ENCODE measurements at regions not wholly inside any gene's neighbourhood (a gene's known extent, or its start where the extent isn't known, plus 50 kb on each side); places are given as distances from the start of the nearest gene placed in this dataset.

DNA sequence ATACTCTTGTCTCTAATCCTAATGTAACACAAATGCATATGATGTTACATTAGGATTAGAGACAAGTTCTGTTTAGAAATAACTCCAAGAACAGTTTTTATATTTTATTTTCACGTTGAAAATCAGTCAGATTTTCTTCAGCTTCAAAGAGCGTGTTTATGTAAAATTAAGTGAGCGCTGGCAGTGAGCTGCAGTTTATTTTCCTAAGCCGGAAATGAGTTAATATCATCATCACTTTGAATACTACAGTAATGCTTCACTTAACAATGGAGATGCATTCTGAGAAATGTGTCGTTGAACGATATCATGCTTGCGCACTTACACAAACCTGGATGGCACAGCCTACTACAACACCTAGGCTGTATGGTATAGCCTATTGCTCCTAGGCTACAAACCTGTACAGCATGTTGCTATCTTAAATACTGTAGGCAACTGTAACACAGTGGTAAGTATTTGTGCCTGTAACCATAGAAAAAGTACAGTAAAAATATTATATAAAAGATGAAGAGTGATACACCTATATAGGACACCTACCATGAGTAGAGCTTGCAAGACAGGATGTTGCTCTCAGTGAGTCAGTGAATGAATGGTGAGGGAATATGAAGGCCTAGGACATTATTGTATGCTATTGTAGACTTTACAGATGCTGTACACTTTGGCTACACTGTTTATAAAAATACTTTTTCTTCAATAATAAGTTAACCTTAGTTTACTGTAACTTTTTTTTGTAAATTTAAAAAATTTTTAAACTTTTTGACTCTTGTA, 65.9 kb upstream of the C5orf46 start:
- TF ChIP-seq, protein P1, sequence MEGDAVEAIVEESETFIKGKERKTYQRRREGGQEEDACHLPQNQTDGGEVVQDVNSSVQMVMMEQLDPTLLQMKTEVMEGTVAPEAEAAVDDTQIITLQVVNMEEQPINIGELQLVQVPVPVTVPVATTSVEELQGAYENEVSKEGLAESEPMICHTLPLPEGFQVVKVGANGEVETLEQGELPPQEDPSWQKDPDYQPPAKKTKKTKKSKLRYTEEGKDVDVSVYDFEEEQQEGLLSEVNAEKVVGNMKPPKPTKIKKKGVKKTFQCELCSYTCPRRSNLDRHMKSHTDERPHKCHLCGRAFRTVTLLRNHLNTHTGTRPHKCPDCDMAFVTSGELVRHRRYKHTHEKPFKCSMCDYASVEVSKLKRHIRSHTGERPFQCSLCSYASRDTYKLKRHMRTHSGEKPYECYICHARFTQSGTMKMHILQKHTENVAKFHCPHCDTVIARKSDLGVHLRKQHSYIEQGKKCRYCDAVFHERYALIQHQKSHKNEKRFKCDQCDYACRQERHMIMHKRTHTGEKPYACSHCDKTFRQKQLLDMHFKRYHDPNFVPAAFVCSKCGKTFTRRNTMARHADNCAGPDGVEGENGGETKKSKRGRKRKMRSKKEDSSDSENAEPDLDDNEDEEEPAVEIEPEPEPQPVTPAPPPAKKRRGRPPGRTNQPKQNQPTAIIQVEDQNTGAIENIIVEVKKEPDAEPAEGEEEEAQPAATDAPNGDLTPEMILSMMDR (IDR thresholded peaks at IDR 0.05; ENCODE audit: insufficient read depth, low read length, severe bottlenecking) = no peak
- Histone ChIP-seq H3K27me3 (ENCODE audit: control insufficient read depth, insufficient read depth, low read length) (no peaks in the 10 kb centered on the region), H3K36me3 (ENCODE audit: control insufficient read depth, insufficient read depth, low read length) (no peaks in the 10 kb centered on the region), H3K4me3 (ENCODE audit: low read depth, low read length) (no peak overlapping the region)
- DNase-seq (ENCODE audit: low read depth) = peak; percentile 53
- no peak for FAIRE-seq

DNA sequence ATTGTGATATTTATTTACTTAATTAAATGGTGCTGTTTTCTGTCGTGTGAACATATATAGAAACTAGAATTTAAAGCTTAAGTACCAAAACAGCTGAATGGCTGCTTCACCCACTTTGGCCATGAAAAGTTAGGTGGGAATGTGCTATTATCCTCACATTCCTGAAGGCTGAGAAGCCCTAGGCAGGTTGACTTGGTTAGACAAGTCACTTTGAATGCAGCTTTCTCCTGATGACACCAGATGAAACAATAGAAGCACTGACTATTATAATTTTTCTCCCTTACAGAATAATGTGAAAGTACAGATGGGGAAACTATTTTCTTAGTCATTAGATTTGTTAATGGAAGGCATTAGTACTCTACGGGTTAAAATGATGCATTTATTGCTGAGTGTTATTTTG, 65.1 kb upstream of the C5orf46 start:
- H3K4me3 ChIP-seq (ENCODE audit: low read depth, low read length) = no peak overlapping the region
- TF ChIP-seq, protein P1 (IDR thresholded peaks at IDR 0.05; ENCODE audit: insufficient read depth, low read length, severe bottlenecking) = no peak
- DNase-seq (ENCODE audit: low read depth) = peak; percentile 56
- no peak for FAIRE-seq
- no peaks in the 10 kb centered on the region for H3K36me3 ChIP-seq (ENCODE audit: control insufficient read depth, insufficient read depth, low read length)
- H3K27me3 ChIP-seq (ENCODE audit: control insufficient read depth, insufficient read depth, low read length) = no peaks in the 10 kb centered on the region

DNA sequence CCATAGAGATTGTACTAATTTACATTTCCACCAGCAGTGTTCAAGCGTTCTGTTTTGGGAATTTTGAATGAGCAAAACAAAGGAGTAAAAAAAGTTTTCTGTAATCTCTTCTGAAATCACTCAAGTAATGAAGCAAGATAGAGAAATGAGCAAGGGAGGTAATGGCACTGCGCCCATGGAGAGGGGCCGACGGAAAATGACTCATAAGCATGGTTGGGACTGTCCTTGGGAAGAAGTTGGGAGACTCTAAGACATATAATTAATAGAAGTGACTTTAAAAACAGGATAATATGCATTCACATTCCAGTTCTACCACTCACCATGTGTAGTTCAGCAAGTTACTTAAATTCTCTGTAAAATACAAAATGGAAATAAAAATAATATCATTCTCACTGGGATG, 62.5 kb upstream of the C5orf46 start:
- Histone ChIP-seq H3K4me3 (ENCODE audit: low read depth, low read length) (no peak overlapping the region), H3K36me3 (ENCODE audit: control insufficient read depth, insufficient read depth, low read length) (no peaks in the 10 kb centered on the region), H3K27me3 (ENCODE audit: control insufficient read depth, insufficient read depth, low read length) (no peaks in the 10 kb centered on the region)
- no peak for FAIRE-seq
- TF ChIP-seq, protein P1 (IDR thresholded peaks at IDR 0.05; ENCODE audit: insufficient read depth, low read length, severe bottlenecking) = no peak
- DNase-seq (ENCODE audit: low read depth) = no peak

DNA sequence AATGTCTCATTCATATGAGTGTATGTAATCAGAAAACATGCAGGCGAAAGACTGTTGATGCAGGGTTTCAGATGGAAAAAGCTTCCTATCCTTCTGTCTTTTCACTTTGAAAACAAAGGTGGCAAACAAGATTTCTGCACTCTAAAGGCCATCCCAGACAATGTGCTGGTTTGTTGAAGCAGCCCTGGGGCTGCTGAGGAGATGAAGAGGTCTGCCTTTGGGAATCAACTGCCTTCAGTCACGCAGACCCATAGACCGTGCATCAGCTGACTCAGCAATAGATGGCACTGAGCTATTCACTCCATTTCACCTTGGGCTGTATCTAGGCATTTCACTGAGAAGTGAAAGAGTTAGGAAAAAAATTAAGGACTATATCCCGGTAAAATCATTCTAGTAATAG, 60.5 kb upstream of the C5orf46 start:
- Histone ChIP-seq H3K27me3 (ENCODE audit: control insufficient read depth, insufficient read depth, low read length) (no peaks in the 10 kb centered on the region), H3K4me3 (ENCODE audit: low read depth, low read length) (no peak overlapping the region), H3K36me3 (ENCODE audit: control insufficient read depth, insufficient read depth, low read length) (no peaks in the 10 kb centered on the region)
- DNase-seq (ENCODE audit: low read depth) (no peak), FAIRE-seq (no peak)
- TF ChIP-seq, protein P1 (IDR thresholded peaks at IDR 0.05; ENCODE audit: insufficient read depth, low read length, severe bottlenecking) = no peak

DNA sequence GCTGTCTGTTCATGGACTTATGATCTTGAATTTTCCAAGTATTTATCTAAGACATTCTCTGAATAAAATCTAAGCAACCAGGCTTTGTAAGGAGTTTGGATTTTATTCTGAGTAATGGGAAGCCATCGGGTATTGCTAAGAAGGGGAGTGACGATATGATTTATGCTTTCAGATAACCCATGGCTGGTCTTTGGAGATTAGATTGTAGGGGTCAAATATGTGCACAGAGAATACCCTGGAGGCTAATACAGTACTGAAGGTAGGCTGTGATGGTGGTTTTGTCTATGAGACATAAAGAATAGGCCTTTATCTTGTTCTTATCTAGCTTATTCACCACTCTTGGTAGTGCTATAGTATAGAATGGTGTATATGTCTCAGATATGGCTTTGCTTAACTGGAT, 60.0 kb upstream of the C5orf46 start:
- H3K36me3 ChIP-seq (ENCODE audit: control insufficient read depth, insufficient read depth, low read length) = no peaks in the 10 kb centered on the region
- no peak for DNase-seq (ENCODE audit: low read depth)
- H3K4me3 ChIP-seq (ENCODE audit: low read depth, low read length) = no peak overlapping the region
- TF ChIP-seq, protein P1 (IDR thresholded peaks at IDR 0.05; ENCODE audit: insufficient read depth, low read length, severe bottlenecking) = no peak
- FAIRE-seq = no peak
- H3K27me3 ChIP-seq (ENCODE audit: control insufficient read depth, insufficient read depth, low read length) = no peaks in the 10 kb centered on the region

DNA sequence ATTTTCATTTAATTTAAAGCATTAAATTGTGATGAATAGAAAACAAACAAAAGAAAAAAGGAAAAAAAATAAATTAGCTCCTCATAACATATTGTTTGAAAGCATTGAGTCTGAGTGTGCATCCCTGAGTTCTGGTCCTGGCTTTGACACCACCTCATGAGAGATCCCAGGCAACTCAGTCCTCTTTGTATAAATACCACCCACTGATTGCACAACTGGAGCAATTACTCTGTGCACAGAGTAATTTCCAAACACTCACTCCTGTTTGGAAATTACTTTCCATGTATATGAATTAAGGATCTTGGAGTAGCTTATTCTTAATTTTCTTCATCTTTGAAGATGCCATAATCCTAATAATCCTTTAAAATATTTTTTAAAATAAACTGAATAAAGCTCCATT, 59.4 kb upstream of the C5orf46 start:
- no peak for FAIRE-seq
- DNase-seq (ENCODE audit: low read depth) = peak; percentile 37
- TF ChIP-seq, protein P1 (IDR thresholded peaks at IDR 0.05; ENCODE audit: insufficient read depth, low read length, severe bottlenecking) = no peak

More for the DNA sequence above, 59.4 kb upstream of the C5orf46 start:
- H3K27me3 ChIP-seq (ENCODE audit: control insufficient read depth, insufficient read depth, low read length) = no peaks in the 10 kb centered on the region
- H3K36me3 ChIP-seq (ENCODE audit: control insufficient read depth, insufficient read depth, low read length) = no peaks in the 10 kb centered on the region
- H3K4me3 ChIP-seq (ENCODE audit: low read depth, low read length) = no peak overlapping the region

Data from bronchial epithelial cell (primary cell).